CD4-positive, alpha-beta T cell (primary cell): ENCODE measurements at regions not wholly inside any gene's neighbourhood (a gene's known extent, or its start where the extent isn't known, plus 50 kb on each side); places are given as distances from the start of the nearest gene placed in this dataset.

Experiments
- ATAC-seq: fragments of 200-7000 bp; cut with Tn5 transposase; one replicate; pipeline ENCODE4 v1.10.0; 2022; ENCODE audit warnings: mild to moderate bottlenecking; ENCODE audit not compliant: poor library complexity
- CTCF ChIA-PET: fragments of 350-600 bp; sonication (Branson Sonifier 250); formaldehyde crosslinking; loops from one replicate; lab custom pipeline; 2021; ENCODE audit warnings: antibody characterized with exemption, inconsistent platforms; lab: Charles Lee
- POLR2A ChIA-PET: fragments of 350-600 bp; sonication (Branson Sonifier 250); formaldehyde crosslinking; loops from one replicate; lab custom pipeline; 2021; ENCODE audit warnings: antibody characterized with exemption, inconsistent platforms; lab: Charles Lee
- DNase-seq, 14 experiments: peaks; one replicate each; pipeline ENCODE4 v3.0.0-alpha.2; 2013 to 2020; ENCODE audit warnings: mixed read lengths in 2 of 14
- H3K27ac ChIP-seq, 2 donors: one replicate each; pipeline versions ENCODE4 v1.5.1 to v1.7.0; 2013; ENCODE audit warnings: low read length in 2 of 2, low read depth in 1 of 2, mild to moderate bottlenecking in 1 of 2
- H3K27me3 ChIP-seq, 2 experiments: 1 replicate in 1 of 2; 2 replicates in 1 of 2; pipeline versions ENCODE4 v1.6.1 to v1.7.0; 2013; ENCODE audit warnings: low read length in 2 of 2, control low read depth in 1 of 2, mild to moderate bottlenecking in 1 of 2, moderate library complexity in 1 of 2; ENCODE audit not compliant: insufficient read depth in 2 of 2, control insufficient read depth in 1 of 2
- H3K36me3 ChIP-seq: one replicate; pipeline ENCODE4 v1.6.1; 2013; ENCODE audit warnings: low read length, control low read depth; ENCODE audit not compliant: insufficient read depth
- H3K4me1 ChIP-seq: one replicate; pipeline ENCODE4 v1.6.1; 2013; ENCODE audit warnings: low read length, control low read depth; ENCODE audit not compliant: insufficient read depth
- H3K4me3 ChIP-seq: one replicate; pipeline ENCODE4 v1.5.1; 2013; ENCODE audit warnings: mild to moderate bottlenecking, low read length, moderate library complexity
- H3K9me3 ChIP-seq, 2 experiments: 1 replicate in 1 of 2; 2 replicates in 1 of 2; pipeline versions ENCODE4 v1.6.1 to v1.7.0; 2013; ENCODE audit warnings: low read length in 2 of 2, mild to moderate bottlenecking in 2 of 2, control low read depth in 1 of 2, moderate library complexity in 1 of 2; ENCODE audit not compliant: control insufficient read depth in 1 of 2, insufficient read depth in 1 of 2
- H3K27ac Mint-ChIP-seq: one replicate; pipeline ENCODE4 v1.8.0; 2020; ENCODE audit warnings: mixed read lengths
- H3K27me3 Mint-ChIP-seq: one replicate; pipeline ENCODE4 v1.8.0; 2021; ENCODE audit warnings: mixed read lengths
- H3K36me3 Mint-ChIP-seq: one replicate; pipeline ENCODE4 v1.8.0; 2021; ENCODE audit warnings: low read depth, mixed read lengths
- H3K4me1 Mint-ChIP-seq: one replicate; pipeline ENCODE4 v1.8.0; 2021; ENCODE audit warnings: low read depth, mixed read lengths
- H3K4me3 Mint-ChIP-seq: one replicate; pipeline ENCODE4 v1.8.0; 2020; ENCODE audit warnings: mild to moderate bottlenecking, mixed read lengths
- H3K9me3 Mint-ChIP-seq: one replicate; pipeline ENCODE4 v1.8.0; 2020; ENCODE audit warnings: mixed read lengths
- CTCF ChIP-seq: fragments of 200-600 bp; IDR thresholded peaks from one replicate; pipeline ENCODE4 v1.8.0; 2022; ENCODE audit warnings: antibody characterized with exemption, mild to moderate bottlenecking
- intact Hi-C, 2 experiments: fragments of 100-400 bp; cut with DNase I in 1 of 2; cut with micrococcal nuclease in 1 of 2; formaldehyde crosslinking; loops; one replicate each; pipeline versions ENCODE4 v1.15.1 to v1.9.0; 2023 to 2025; cut with DNase I, micrococcal nuclease

GRCh38 chr14:26289891-26290486 lies 307.8 kb downstream of the NOVA1 start:
- ATAC-seq, result no peak
- intact Hi-C loops, result no loop called here
- H3K36me3 Mint-ChIP-seq, result no peaks in the 10 kb centered on the region
- no peak overlapping the region for H3K27ac Mint-ChIP-seq
- Histone ChIP-seq H3K4me1 (no peaks in the 10 kb centered on the region), H3K9me3 (no peaks in the 10 kb centered on the region), H3K27me3 (no peaks in the 10 kb centered on the region), H3K36me3 (no peaks in the 10 kb centered on the region), H3K27ac (no peak overlapping the region), H3K4me3 (no peak overlapping the region)
- no peaks in the 10 kb centered on the region for H3K4me1 Mint-ChIP-seq
- DNase-seq, result no peak
- POLR2A ChIA-PET, result no interaction called here
- no peak overlapping the region for H3K4me3 Mint-ChIP-seq
- H3K9me3 Mint-ChIP-seq, result peaks cover 8% of the 10 kb centered on the region
- TF ChIP-seq CTCF, result no peak
- no peaks in the 10 kb centered on the region for H3K27me3 Mint-ChIP-seq
- CTCF ChIA-PET, result no interaction called here

GRCh38 chr14:26286913-26287205 lies 311.0 kb downstream of the NOVA1 start:
- Histone ChIP-seq H3K27ac (no peak overlapping the region), H3K27me3 (no peaks in the 10 kb centered on the region), H3K9me3 (no peaks in the 10 kb centered on the region), H3K36me3 (no peaks in the 10 kb centered on the region), H3K4me3 (no peak overlapping the region), H3K4me1 (no peaks in the 10 kb centered on the region)
- no peak for ATAC-seq
- Mint-ChIP-seq H3K27me3 (no peaks in the 10 kb centered on the region), H3K9me3 (peaks cover 8% of the 10 kb centered on the region), H3K36me3 (no peaks in the 10 kb centered on the region), H3K27ac (no peak overlapping the region), H3K4me1 (no peaks in the 10 kb centered on the region), H3K4me3 (no peak overlapping the region)
- ChIA-PET CTCF (no interaction called here), POLR2A (no interaction called here)
- no peak for DNase-seq
- intact Hi-C loops, result no loop called here
- TF ChIP-seq CTCF, result no peak

GRCh38 chr14:26286081-26286912 lies 311.5 kb downstream of the NOVA1 start:
- TF ChIP-seq CTCF, result no peak

More at GRCh38 chr14:26286081-26286912, 311.5 kb downstream of the NOVA1 start:
- no peak overlapping the region for H3K27ac ChIP-seq
- no peak overlapping the region for H3K4me3 Mint-ChIP-seq
- no peaks in the 10 kb centered on the region for H3K9me3 ChIP-seq
- no peaks in the 10 kb centered on the region for H3K27me3 ChIP-seq
- H3K4me3 ChIP-seq, result no peak overlapping the region
- intact Hi-C loops, result no loop called here
- H3K36me3 Mint-ChIP-seq, result no peaks in the 10 kb centered on the region
- H3K4me1 Mint-ChIP-seq, result no peaks in the 10 kb centered on the region
- H3K27ac Mint-ChIP-seq, result no peak overlapping the region
- ChIA-PET CTCF (no interaction called here), POLR2A (no interaction called here)
- H3K36me3 ChIP-seq, result no peaks in the 10 kb centered on the region
- no peaks in the 10 kb centered on the region for H3K27me3 Mint-ChIP-seq
- H3K4me1 ChIP-seq, result no peaks in the 10 kb centered on the region
- peaks cover 6% of the 10 kb centered on the region for H3K9me3 Mint-ChIP-seq
- no peak for ATAC-seq
- DNase-seq, result no peak
